Hematopoietic multipotent progenitor cell treated with erythropoietin and hydrocortisone succinate and interleukin-3 and kit ligand, for 4 days (in vitro differentiated cells): ENCODE measurements at regions not wholly inside any gene's neighbourhood (a gene's known extent, or its start where the extent isn't known, plus 50 kb on each side); places are given as distances from the start of the nearest gene placed in this dataset.
A peak's percentile ranks its signal among the peaks of the same experiment; 100 is the strongest.
"Not testable (repeated sequence)": the region's sequence is repeated elsewhere in the genome, so short reads cannot be mapped to it uniquely, and the experiment has no call there.

Source experiments
- DNase-seq: peaks from one replicate; pipeline ENCODE4 v3.0.0-alpha.2; 2015

- no peak for DNase-seq
These were observed 212.6 kb upstream of the MOCS1 start for GRCh38 chr6:40146902-40147301.

- no peak for DNase-seq
These were observed 205.2 kb upstream of the MOCS1 start for GRCh38 chr6:40139447-40139846.

GRCh38 chr6:40138273-40138720 lies 204.0 kb upstream of the MOCS1 start:
- DNase-seq: peak; percentile 2

GRCh38 chr6:40135491-40136072 lies 201.3 kb upstream of the MOCS1 start:
- peak; percentile 1 for DNase-seq

GRCh38 chr6:40133981-40134380 lies 199.7 kb upstream of the MOCS1 start:
- not testable (repeated sequence) for DNase-seq

GRCh38 chr6:40131675-40132074 lies 197.4 kb upstream of the MOCS1 start:
- no peak for DNase-seq

DNA sequence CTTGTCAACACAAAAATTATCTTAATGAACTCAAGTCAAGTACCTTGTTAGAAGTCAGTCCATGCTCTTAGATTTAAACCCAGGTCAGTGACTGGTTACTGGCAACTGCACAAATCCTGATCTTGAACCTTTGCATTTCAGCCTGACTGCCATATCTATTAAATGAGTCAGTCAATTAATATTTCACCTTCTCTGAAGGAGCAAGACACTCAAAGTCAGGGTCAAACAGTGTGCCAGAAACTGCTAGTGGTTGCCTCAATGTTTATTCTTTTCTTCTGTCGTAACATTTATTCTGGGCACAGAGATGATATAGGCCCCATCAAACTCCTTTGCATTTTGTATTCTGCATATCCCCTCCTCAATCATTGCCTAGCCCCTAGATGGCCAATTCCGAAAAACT lies 193.9 kb upstream of the MOCS1 start:
- no peak for DNase-seq

GRCh38 chr6:40125680-40126394 lies 191.6 kb upstream of the MOCS1 start:
- DNase-seq: no peak

DNA sequence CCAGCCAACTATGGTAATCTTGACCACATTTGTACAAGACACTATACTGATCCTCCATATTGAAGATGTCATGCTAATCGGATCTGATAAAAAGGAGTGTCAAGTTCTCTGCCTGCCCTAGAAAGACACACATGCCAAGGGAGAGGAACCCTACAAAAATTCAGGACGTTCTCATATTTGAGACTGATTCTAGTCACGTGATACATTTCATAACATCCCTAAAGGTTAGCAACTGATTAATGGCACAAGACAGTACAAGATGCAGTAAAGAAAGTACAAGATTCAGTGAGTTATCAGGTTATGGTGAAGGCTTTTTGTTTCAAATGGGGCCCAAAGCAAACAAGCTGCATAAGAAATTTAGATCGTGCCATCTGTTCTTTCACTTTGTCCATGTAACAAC lies 190.7 kb upstream of the MOCS1 start:
- DNase-seq: no peak

GRCh38 chr6:40116832-40117231 lies 182.6 kb upstream of the MOCS1 start:
- no peak for DNase-seq

GRCh38 chr6:40112350-40112749 lies 178.1 kb upstream of the MOCS1 start:
- DNase-seq: no peak

DNA sequence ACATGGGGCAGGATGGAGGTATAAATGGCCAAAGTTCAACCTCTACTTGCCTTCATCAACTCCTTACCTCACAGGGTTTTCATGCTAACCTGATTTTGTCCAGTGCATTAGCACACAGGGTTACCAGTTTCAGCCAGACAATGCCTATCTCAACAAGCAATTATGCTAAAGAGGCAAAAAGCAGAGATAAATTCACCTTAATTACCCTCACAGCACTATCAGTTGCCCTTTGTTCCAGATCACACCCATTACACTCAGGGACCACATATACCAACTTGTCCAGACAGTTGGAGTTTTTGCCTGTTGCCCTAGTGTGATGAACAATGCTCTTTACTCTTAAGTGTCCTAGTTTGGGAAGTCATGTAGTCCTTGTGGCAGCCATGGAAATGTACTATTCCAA lies 174.5 kb upstream of the MOCS1 start:
- no peak for DNase-seq

- DNase-seq: no peak
These were observed 172.6 kb upstream of the MOCS1 start for GRCh38 chr6:40106840-40107239.

DNA sequence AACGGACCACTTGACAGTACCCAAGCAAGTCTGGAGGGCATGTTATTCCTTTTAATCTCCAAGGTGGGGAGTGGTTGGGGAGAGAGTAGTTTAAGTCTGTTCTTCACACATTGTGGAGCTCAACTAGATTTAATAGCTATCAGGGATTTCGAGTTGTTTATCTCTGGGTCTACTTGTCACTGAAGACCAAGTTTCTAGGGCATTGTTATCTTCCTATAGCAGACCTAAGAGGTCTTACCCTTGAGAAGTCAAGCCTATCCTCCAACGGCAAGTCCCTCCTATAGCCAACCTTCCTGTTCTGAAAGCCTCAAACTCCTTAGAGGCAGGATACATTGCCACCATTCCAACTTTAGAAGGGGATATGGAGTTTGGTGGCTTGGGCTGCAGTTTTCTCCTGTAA lies 164.5 kb upstream of the MOCS1 start:
- no peak for DNase-seq

GRCh38 chr6:40097590-40097989 lies 163.3 kb upstream of the MOCS1 start:
- no peak for DNase-seq

- DNase-seq: no peak
These were observed 149.1 kb upstream of the MOCS1 start for GRCh38 chr6:40083141-40083920.

DNA sequence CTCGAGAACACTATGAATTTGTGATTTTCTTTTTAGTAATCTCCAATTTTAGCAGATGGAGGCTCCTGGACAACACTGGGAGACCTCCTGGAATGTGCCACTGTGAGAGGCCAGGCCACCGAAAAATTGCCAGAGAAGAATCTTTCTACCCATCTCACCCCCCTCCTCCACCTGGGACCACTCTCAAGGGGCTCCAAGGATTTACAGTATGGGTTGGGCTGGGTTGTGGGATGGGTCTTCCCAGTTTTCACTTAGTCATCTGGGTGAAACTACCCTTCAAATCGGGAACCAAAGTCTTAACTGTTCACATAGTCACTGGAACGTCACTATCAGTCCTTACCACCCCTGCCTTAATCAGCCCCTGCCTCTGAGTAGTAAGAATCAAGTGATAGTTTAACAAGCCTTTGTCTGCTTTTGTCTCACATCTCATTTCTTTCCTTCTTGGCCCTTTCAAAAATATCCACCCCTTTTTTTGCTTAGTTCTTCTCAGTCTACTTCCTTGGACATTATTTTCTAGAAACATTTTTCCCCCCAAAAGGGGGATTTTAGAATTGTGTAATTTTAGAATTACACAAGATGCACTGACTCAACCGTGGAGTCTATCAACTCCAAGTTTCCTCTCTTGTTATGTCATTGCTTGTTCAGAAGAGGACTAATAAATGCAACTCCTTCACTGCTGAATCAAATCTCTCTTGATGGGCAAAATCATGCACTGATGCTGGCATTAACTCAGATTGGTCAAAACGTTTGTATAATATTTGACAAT lies 148.2 kb upstream of the MOCS1 start:
- no peak for DNase-seq

DNA sequence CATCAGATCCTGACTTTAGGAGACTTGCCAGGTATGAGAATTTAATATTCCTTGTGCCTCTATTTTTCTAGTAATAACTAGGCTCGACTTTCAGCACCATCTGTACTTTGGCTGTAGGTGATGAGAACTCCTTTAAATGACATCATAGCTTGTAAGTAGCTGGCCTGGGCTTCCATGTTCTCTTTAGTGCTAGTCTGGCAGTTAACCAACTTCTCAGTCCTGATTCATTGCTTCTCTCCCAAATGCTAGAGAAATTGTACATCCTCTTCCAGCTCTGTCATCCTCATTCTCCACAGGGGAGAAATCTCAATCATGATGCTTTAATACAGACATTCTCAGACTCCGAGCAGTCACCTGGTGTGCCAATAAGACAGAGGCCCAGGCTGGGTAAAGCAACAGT lies 143.5 kb upstream of the MOCS1 start:
- DNase-seq: no peak

DNA sequence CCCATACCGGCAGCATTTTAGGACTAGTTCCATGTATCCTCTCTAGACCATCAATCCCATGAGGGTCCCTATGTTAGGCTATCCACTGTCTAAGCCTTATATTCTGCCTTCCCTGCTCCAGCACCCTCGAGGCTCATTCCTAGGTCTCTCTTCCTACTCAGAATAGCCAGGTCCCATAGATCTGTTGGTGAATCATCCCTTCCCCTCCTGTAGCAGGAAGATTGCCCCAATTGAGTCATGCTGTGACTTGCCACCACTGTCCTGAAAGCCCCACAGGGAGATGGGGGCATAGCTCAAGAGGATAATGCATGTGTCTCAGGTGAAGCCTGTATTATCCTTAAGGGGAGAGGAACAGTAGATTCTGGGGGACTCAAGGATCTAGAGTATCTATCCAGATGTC lies 143.1 kb upstream of the MOCS1 start:
- no peak for DNase-seq

DNA sequence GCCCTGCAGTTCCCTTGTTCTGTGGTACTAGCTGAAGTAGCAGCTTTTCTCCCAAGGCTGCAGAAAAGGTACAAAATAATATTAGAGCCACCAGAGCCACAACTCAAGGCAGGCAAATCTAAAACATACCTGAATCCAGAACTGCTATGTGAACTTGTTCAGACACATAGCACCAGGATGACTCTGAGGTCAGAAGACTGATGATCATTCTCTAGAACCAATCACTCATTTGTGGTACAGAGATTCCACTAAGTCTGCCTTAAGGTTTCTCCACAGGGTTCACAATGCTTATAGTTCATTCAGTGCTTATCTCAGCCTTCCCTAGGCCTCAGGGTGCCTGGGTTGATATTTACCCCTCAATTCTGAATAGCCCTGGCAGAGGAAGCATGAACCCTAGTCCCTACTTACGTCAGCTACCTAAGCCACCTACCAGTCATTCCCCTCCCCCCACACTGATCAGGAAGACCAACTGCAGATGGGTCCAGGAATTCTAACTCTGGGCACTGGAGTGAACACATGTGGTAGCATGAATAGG lies 140.9 kb upstream of the MOCS1 start:
- DNase-seq: no peak

DNA sequence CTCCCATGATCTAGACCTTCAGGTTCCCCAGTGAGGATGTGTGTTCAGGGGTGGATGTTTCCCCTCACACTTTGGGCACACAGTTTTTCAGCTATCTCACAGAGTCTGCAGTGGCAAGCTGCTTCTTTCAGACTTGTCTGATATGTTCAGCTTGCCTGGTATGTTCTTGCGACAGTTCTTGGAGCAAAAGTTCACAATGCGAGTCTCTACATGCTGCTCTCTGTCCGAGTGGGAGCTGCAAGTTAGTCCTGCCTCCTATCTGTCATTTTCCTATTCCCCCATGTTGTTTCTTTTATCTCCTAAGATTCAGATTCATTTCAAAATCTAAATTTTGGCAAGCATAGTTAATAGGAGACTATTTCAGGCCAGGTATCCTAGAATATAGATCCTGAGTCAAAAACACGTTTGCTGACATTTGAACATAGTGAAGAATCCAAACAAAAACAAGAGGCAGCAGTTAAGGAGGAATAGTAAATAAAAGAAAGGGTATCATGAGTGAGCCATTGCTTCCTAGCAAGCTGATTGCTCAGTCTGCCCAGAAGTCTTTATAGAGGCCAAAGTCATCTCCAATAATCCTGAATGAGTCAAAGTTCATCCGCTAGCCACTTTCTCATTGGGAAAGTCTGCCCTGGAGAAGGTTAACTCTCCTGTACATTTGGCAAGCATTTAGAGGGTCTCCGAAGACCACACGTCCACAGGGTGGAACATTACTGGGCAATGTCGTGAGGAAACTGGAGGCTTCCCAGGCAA lies 140.2 kb upstream of the MOCS1 start:
- DNase-seq: no peak

DNA sequence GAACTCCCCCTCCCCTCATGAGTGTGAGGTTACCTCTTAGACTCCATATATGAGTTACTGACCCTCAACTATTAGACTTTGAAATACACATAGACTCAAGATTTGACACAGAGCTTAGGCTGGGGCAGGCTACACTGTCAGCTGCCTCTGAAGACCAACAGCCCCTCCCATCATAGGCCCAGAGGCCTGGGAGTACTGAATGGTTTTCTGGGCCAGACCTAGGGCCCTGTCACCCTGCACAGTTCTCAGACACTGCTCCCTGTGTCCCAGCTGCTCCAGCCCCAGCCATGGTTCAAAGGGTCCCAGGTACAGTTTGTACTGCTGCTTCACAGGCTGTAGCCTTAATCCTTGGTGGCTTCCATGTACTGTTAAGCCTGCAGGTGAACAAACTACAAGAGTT lies 132.1 kb upstream of the MOCS1 start:
- DNase-seq: no peak
